GM18511 (cell line): ENCODE measurements at regions not wholly inside any gene's neighbourhood (a gene's known extent, or its start where the extent isn't known, plus 50 kb on each side); places are given as distances from the start of the nearest gene placed in this dataset.

ENCODE experiments used
- ATAC-seq: cut with Tn5 transposase; IDR thresholded peaks from one replicate; pipeline ENCODE4 v1.9.1; 2021; ENCODE audit warnings: mild to moderate bottlenecking, moderate library complexity; ENCODE audit not compliant: unreplicated experiment

- no peak for ATAC-seq
Observed at GRCh38 chr5:67297376-67297775, 100.8 kb upstream of the CD180 start.

GRCh38 chr5:67294266-67294938 is 97.8 kb upstream of the CD180 start:
- ATAC-seq: no peak

- ATAC-seq: no peak
Observed at GRCh38 chr5:67293226-67293625, 96.6 kb upstream of the CD180 start.

GRCh38 chr5:67292201-67292940 is 95.8 kb upstream of the CD180 start:
- no peak for ATAC-seq

- no peak for ATAC-seq
Observed at GRCh38 chr5:67291671-67292070, 95.1 kb upstream of the CD180 start.

- ATAC-seq: no peak
Observed at GRCh38 chr5:67291066-67291465, 94.5 kb upstream of the CD180 start.

GRCh38 chr5:67290655-67291054 is 94.1 kb upstream of the CD180 start:
- ATAC-seq: no peak

- ATAC-seq: no peak
Observed at GRCh38 chr5:67289763-67290521, 93.3 kb upstream of the CD180 start.

GRCh38 chr5:67287510-67288268 is 91.1 kb upstream of the CD180 start:
- no peak for ATAC-seq

- no peak for ATAC-seq
Observed at GRCh38 chr5:67286006-67286405, 89.4 kb upstream of the CD180 start.

GRCh38 chr5:67283988-67284487 is 87.4 kb upstream of the CD180 start:
- no peak for ATAC-seq

- no peak for ATAC-seq
Observed at GRCh38 chr5:67283275-67283987, 86.8 kb upstream of the CD180 start.

GRCh38 chr5:67281874-67282273 is 85.3 kb upstream of the CD180 start:
- ATAC-seq: no peak

- no peak for ATAC-seq
Observed at GRCh38 chr5:67273689-67274356, 77.2 kb upstream of the CD180 start.

GRCh38 chr5:67272453-67273130 is 76.0 kb upstream of the CD180 start:
- ATAC-seq: no peak

GRCh38 chr5:67268231-67269021 is 71.8 kb upstream of the CD180 start:
- no peak for ATAC-seq

GRCh38 chr5:67267512-67268216 is 71.1 kb upstream of the CD180 start:
- no peak for ATAC-seq
